Inflammatory macrophage treated with lipopolysaccharide for 1 hour (primary cell): ENCODE measurements at regions not wholly inside any gene's neighbourhood (a gene's known extent, or its start where the extent isn't known, plus 50 kb on each side); places are given as distances from the start of the nearest gene placed in this dataset.
"Not testable (repeated sequence)": the region's sequence is repeated elsewhere in the genome, so short reads cannot be mapped to it uniquely, and the experiment has no call there.

Experiments
- DNase-seq, 2 donors: peaks; one replicate each; pipeline ENCODE4 v3.0.0-alpha.2; 2020 to 2022

- DNase-seq, result no peak
Observed at GRCh38 chr1:189323091-189323490, 1154.6 kb downstream of the BRINP3 start.

- DNase-seq, result not testable (repeated sequence)
Observed at GRCh38 chr1:189331071-189331470, 1146.6 kb downstream of the BRINP3 start.

- DNase-seq, result no peak
Observed at GRCh38 chr1:189336115-189337100, 1141.3 kb downstream of the BRINP3 start.

DNA sequence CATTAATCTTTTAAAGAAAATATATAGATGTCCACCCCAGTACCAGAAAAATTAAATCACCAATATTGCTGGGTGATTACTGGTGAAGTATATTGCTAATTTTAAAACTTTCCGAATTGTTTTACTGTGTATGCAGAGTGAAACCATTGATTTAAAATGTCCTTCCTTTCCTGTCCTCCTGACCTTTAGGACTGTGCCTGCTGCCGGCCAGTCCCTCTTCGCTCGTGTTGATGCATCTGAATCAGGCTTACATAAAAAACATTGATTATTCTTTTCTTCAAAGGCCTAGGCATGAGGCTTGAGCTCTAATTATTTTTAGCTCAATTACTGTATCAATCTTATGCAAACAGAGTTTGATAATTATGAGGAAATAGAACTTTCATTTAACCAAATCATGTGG, 1128.1 kb downstream of the BRINP3 start:
- DNase-seq, result no peak

DNA sequence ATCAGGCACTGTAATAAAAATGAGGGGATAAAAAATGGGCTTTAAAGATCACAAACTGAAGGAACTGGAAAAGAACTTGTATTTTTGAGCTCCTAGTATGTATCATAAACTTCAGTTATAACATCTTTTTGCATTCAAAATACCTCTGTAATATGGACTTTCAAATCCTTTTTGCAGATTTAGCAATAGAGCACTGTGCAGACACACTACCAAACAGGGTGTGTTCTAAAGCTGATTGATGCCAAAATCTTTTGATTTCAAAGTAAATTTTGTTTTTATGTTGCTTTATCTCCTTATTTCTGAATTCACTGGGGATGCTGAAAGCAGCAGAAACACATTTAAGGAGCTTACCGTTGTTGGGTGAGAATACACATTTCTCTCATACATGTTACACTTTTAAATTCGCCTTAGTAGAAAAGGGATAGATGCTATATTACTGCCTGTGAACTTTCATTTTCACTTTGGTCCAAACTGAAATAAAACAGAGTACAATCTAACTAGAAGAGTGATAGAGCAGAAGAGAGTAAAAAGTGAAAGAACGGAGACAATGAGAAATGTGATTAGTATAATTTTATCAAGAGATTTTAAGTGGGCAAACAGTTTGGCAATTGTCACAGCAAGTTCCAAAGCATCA, 1126.6 kb downstream of the BRINP3 start:
- no peak for DNase-seq

GRCh38 chr1:189351960-189352359, 1125.7 kb downstream of the BRINP3 start:
- DNase-seq, result no peak

DNA sequence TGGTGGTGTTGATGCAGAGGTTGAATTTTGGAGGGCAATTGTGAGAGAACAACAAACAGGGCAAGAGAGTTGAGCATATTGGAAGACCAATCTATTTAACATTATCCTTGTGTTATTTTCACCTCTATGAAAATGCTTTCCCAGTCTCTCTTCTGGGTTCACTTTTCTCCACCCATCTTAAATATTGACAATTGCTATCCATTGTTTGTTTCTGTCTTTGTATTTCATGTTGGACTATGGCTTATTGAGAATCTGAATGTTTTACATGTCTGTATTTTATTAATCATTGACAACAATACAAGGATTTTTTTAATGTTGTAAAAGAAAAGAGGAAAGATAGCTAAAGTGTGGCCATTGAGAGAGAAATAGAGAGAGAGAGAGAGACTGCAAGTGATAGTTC, 1121.5 kb downstream of the BRINP3 start:
- DNase-seq, result no peak

DNA sequence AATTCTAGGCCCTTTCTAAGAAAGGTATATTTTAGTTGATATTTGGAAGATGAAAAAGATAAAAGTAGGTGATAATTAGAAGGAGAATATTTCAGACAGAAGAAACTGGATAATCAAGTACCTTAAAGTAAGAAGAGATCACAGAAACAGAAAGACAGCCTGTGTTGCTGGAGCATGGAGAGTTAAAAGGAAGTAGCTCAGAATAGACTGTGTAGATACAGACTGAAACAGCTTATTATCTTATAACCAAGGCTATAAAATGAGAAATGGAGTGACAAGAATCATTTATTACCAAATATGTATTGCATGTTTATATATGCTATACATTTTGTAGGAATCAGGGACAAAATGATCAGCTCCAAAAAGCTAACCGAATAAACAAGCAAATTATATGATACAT, 1120.3 kb downstream of the BRINP3 start:
- no peak for DNase-seq

- DNase-seq, result no peak
Observed at GRCh38 chr1:189369612-189370011, 1108.1 kb downstream of the BRINP3 start.

GRCh38 chr1:189374816-189375215, 1102.8 kb downstream of the BRINP3 start:
- no peak for DNase-seq

- no peak for DNase-seq
Observed at GRCh38 chr1:189405419-189405818, 1072.2 kb downstream of the BRINP3 start.

DNA sequence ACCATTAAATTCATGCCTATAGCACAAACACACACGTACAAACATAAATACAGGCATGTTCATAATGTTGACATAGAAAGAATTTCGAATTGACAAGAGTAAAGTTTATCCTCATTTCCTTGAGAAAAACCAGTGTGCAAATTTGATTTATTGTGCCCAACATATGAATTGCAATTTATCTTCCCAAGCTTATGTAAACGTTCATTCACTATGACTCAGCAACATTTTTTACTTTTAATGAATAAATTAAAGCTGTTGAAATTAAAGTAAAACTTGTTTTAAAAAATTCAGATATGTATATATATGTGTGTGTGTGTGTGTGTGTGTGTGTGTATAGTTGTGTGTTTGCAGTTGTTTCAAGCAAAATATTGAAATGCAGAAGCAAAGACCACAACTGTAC, 1067.9 kb downstream of the BRINP3 start:
- no peak for DNase-seq

- DNase-seq, result no peak
Observed at GRCh38 chr1:189424746-189425331, 1052.8 kb downstream of the BRINP3 start.

DNA sequence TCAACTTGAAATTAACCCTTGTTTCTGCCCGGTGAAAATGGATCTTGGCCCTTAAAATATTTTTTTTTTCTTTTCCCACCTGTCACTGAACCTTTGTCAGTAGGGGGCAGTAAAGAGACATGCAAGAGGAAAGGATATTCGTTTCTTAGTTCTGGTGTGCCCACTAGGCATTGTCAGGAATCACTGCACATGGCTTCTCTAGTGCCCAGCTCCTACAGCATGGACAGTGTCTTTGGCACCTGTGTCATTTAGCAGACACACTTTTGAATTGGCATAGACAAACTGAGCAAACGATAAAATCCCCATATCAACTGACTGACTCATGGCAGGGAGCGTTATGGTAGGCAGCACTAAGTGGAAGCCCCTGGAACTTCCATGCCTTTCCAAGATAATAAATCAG, 1048.1 kb downstream of the BRINP3 start:
- peak in 1 of 2 donors; percentile 0 for DNase-seq

DNA sequence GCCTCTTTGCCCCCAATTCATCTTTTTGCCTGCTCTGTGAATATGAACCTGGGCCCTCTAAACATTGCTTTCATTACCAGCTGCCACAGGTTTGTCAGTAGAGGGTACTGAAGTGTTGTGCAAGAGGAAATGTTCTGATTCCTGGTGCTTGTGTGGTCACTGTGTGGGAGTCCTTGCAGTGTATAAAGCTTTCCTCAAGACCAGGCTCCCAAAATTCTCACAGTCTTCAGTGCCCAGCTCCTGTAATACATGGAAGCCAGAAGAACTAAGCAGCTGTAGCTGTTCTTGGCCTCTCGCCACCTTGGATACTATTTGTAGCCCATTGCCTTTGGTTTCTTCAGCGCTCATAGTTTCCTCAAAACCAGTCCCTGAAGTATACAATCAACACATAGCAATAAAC, 1046.2 kb downstream of the BRINP3 start:
- no peak for DNase-seq

GRCh38 chr1:189432753-189433152, 1044.9 kb downstream of the BRINP3 start:
- DNase-seq, result no peak

- no peak for DNase-seq
Observed at GRCh38 chr1:189434461-189434860, 1043.2 kb downstream of the BRINP3 start.

GRCh38 chr1:189435398-189435797, 1042.3 kb downstream of the BRINP3 start:
- no peak for DNase-seq

DNA sequence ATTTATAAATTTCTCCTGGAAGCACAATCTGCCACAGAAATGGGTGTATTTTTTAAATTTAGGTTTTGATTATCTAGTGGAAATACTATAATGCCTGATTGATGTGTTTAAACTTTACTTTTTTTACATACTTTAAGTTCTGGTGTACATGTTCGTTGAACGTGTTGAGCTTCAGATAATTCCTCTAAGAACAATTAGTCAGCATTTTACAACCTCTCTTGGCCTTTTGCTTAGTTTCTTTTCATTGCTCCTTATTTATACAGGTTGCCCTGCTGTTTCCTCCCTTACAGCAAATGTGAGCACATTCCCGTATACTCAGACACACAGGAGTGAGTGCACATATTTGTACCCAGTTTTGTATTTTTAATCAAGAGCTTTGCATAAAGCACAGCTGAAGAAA, 1038.9 kb downstream of the BRINP3 start:
- DNase-seq, result no peak

GRCh38 chr1:189463166-189463565, 1014.5 kb downstream of the BRINP3 start:
- no peak for DNase-seq

DNA sequence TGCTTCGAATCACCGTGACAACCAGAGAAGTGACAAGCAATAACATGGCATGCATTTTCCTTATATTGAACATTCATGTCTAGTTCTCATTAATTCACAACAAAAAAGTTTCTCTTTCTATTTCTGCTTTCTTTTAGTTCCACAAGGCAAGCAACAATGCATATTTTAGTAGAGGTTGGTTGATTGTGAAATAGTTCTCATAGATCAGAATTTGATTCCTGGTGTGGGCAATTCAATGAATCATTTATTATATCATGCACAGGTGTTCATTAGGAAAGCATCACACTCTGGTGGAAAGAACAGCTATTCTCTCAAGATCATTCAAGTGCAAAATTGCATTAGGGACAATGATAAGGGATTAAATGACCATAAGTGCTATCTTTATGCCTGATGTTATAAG, 980.9 kb downstream of the BRINP3 start:
- no peak for DNase-seq

DNA sequence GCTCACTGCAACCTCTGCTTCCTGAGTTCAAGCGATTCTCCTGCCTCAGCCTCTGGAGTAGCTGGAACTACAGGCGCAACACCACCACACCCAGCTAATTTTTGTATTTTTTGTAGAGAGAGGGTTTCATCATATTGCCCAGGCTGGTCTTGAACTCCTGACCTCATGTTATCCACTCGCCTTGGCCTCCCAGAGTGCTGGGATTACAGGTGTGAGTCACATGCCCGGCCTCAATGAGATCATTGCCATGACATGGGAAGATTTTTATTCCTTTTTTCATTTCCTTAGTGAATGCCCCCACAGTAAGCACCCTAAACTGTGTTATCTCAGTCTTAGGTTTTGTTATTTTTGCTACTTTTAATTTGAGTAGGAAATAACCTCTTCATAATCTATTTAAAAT, 977.9 kb downstream of the BRINP3 start:
- no peak for DNase-seq

DNA sequence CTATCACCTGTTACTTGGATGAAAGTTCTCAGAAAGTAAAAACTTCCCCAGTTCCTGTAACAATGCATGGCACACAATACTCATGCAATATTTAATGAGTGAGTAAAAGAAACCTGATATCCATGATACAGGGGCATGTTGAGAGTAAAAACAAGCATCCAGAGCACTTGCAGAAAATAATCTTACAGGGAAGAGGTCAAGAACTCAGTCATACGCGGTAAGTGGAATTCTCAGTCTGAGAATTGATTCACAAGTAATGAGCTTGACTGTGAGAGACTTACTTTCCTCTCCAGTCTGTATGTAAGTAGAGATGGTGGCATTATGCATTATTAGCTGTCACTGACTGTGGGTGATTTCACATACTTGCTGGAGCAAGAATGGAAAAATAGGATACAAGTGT, 976.9 kb downstream of the BRINP3 start:
- DNase-seq, result no peak

DNA sequence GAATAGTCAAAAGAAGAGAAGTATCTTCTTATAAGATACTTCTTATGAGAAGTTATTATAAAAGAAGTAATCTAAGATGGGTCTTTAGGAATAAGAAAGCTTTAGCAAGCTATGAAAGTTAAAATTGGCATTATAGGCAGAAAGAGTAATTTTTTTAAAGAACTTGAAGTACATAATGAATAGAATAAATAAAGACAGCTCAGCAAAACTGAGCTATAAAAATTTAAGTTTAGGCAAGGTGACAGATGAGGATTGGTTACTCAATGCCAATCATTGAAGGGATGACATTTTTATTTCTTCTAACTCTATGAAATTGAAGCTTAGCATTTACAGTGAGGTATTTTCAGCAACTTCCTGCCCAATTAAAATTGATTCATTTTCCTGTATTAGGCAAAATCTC, 966.8 kb downstream of the BRINP3 start:
- DNase-seq, result no peak
